ENCODE measurements at regions not wholly inside any gene's neighbourhood (a gene's known extent, or its start where the extent isn't known, plus 50 kb on each side); places are given as distances from the start of the nearest gene placed in this dataset.
A peak's percentile ranks its signal among the peaks of the same experiment; 100 is the strongest.

GRCh38 chr4:187586892-187587291 is 408.7 kb upstream of the ZFP42 start:
- WGBS (ENCODE audit: insufficient coverage), result no CpG with 5 or more reads among the region's 7 CpGs

GRCh38 chr4:187598196-187598595 is 397.4 kb upstream of the ZFP42 start:
- no peak for DNase-seq
- H3K36me3 ChIP-seq (ENCODE audit: control insufficient read depth in 4 of 4, insufficient read depth in 4 of 4, low read length in 3 of 4), result no peaks in the 10 kb centered on the region
- H3K4me1 ChIP-seq (ENCODE audit: control extremely low read depth in 1 of 4, control insufficient read depth in 4 of 4, insufficient read depth in 4 of 4, low read length in 3 of 4), result no peaks in the 10 kb centered on the region
- 95% methylated on average over 3 of the region's 5 CpGs for WGBS (ENCODE audit: insufficient coverage)
- no peak overlapping the region for H3K4me3 ChIP-seq (ENCODE audit: control insufficient read depth in 1 of 7, extremely low read depth in 1 of 7, insufficient read depth in 4 of 7, low read depth in 2 of 7, low read length in 6 of 7)
- ChIA-PET POLR2A (no interaction called here), CTCF (interaction anchor here (1.4 kb wide), 1 partner anchor 9 kb away, joined by 4 read pairs; no protein-coding TSS in a partner anchor)
- no peak overlapping the region for H3K27ac ChIP-seq (ENCODE audit: insufficient read depth in 1 of 2, low read depth in 1 of 2, low read length in 2 of 2, poor library complexity in 1 of 2, severe bottlenecking in 2 of 2)
- no peaks in the 10 kb centered on the region for H3K27me3 ChIP-seq (replicated peaks in 2 of 5; ENCODE audit: control insufficient read depth in 4 of 5, insufficient read depth in 5 of 5, low read length in 4 of 5)
- no peaks in the 10 kb centered on the region for H3K9me3 ChIP-seq (ENCODE audit: control extremely low read depth in 1 of 5, control insufficient read depth in 4 of 5, insufficient read depth in 2 of 5, low read depth in 1 of 5, low read length in 4 of 5)

More at GRCh38 chr4:187586892-187587291, 408.7 kb upstream of the ZFP42 start:
- Histone ChIP-seq H3K27ac (ENCODE audit: insufficient read depth in 1 of 2, low read depth in 1 of 2, low read length in 2 of 2, poor library complexity in 1 of 2, severe bottlenecking in 2 of 2) (no peak overlapping the region), H3K9me3 (ENCODE audit: control extremely low read depth in 1 of 5, control insufficient read depth in 4 of 5, insufficient read depth in 2 of 5, low read depth in 1 of 5, low read length in 4 of 5) (no peaks in the 10 kb centered on the region), H3K4me3 (ENCODE audit: control insufficient read depth in 1 of 7, extremely low read depth in 1 of 7, insufficient read depth in 4 of 7, low read depth in 2 of 7, low read length in 6 of 7) (no peak overlapping the region), H3K27me3 (replicated peaks in 2 of 5; ENCODE audit: control insufficient read depth in 4 of 5, insufficient read depth in 5 of 5, low read length in 4 of 5) (no peaks in the 10 kb centered on the region), H3K36me3 (ENCODE audit: control insufficient read depth in 4 of 4, insufficient read depth in 4 of 4, low read length in 3 of 4) (no peaks in the 10 kb centered on the region), H3K4me1 (ENCODE audit: control extremely low read depth in 1 of 4, control insufficient read depth in 4 of 4, insufficient read depth in 4 of 4, low read length in 3 of 4) (no peaks in the 10 kb centered on the region)
- no peak for DNase-seq
- POLR2A ChIA-PET, result no interaction called here
- CTCF ChIA-PET, result no interaction called here

GRCh38 chr4:187602339-187603092 is 393.1 kb upstream of the ZFP42 start:
- ChIA-PET POLR2A (no interaction called here), CTCF (interaction anchor here (2.1 kb wide), 1 partner anchor 10 kb away, joined by 4 read pairs; no protein-coding TSS in a partner anchor)
- no peak overlapping the region for H3K27ac ChIP-seq (ENCODE audit: insufficient read depth in 1 of 2, low read depth in 1 of 2, low read length in 2 of 2, poor library complexity in 1 of 2, severe bottlenecking in 2 of 2)
- H3K4me3 ChIP-seq (ENCODE audit: control insufficient read depth in 1 of 7, extremely low read depth in 1 of 7, insufficient read depth in 4 of 7, low read depth in 2 of 7, low read length in 6 of 7), result no peak overlapping the region
- H3K27me3 ChIP-seq (replicated peaks in 2 of 5; ENCODE audit: control insufficient read depth in 4 of 5, insufficient read depth in 5 of 5, low read length in 4 of 5), result no peaks in the 10 kb centered on the region
- WGBS (ENCODE audit: insufficient coverage), result 69% methylated on average over 8 of the region's 11 CpGs
- DNase-seq, result no peak
- no peaks in the 10 kb centered on the region for H3K36me3 ChIP-seq (ENCODE audit: control insufficient read depth in 4 of 4, insufficient read depth in 4 of 4, low read length in 3 of 4)
- no peaks in the 10 kb centered on the region for H3K9me3 ChIP-seq (ENCODE audit: control extremely low read depth in 1 of 5, control insufficient read depth in 4 of 5, insufficient read depth in 2 of 5, low read depth in 1 of 5, low read length in 4 of 5)
- no peaks in the 10 kb centered on the region for H3K4me1 ChIP-seq (ENCODE audit: control extremely low read depth in 1 of 4, control insufficient read depth in 4 of 4, insufficient read depth in 4 of 4, low read length in 3 of 4)

- CTCF ChIA-PET, result interaction anchor here (2.1 kb wide), 1 partner anchor 9 kb away, joined by 4 read pairs; no protein-coding TSS in a partner anchor
- POLR2A ChIA-PET, result no interaction called here
- Histone ChIP-seq H3K36me3 (ENCODE audit: control insufficient read depth in 4 of 4, insufficient read depth in 4 of 4, low read length in 3 of 4) (no peaks in the 10 kb centered on the region), H3K27me3 (replicated peaks in 2 of 5; ENCODE audit: control insufficient read depth in 4 of 5, insufficient read depth in 5 of 5, low read length in 4 of 5) (no peaks in the 10 kb centered on the region), H3K27ac (ENCODE audit: insufficient read depth in 1 of 2, low read depth in 1 of 2, low read length in 2 of 2, poor library complexity in 1 of 2, severe bottlenecking in 2 of 2) (no peak overlapping the region), H3K9me3 (ENCODE audit: control extremely low read depth in 1 of 5, control insufficient read depth in 4 of 5, insufficient read depth in 2 of 5, low read depth in 1 of 5, low read length in 4 of 5) (no peaks in the 10 kb centered on the region), H3K4me3 (ENCODE audit: control insufficient read depth in 1 of 7, extremely low read depth in 1 of 7, insufficient read depth in 4 of 7, low read depth in 2 of 7, low read length in 6 of 7) (no peak overlapping the region), H3K4me1 (ENCODE audit: control extremely low read depth in 1 of 4, control insufficient read depth in 4 of 4, insufficient read depth in 4 of 4, low read length in 3 of 4) (no peaks in the 10 kb centered on the region)
- WGBS (ENCODE audit: insufficient coverage), result no CpG with 5 or more reads among the region's 5 CpGs
- no peak for DNase-seq
Measured at GRCh38 chr4:187603093-187604025, 392.2 kb upstream of the ZFP42 start.

- CTCF ChIA-PET, result no interaction called here
- no peak overlapping the region for H3K4me3 ChIP-seq (ENCODE audit: control insufficient read depth in 1 of 7, extremely low read depth in 1 of 7, insufficient read depth in 4 of 7, low read depth in 2 of 7, low read length in 6 of 7)
Measured at GRCh38 chr4:187604984-187605383, 390.6 kb upstream of the ZFP42 start.

GRCh38 chr4:187606581-187606980 is 389.0 kb upstream of the ZFP42 start:
- DNase-seq, result peak; percentile 7 to 40 (median 27)
- H3K27ac ChIP-seq (ENCODE audit: insufficient read depth in 1 of 2, low read depth in 1 of 2, low read length in 2 of 2, poor library complexity in 1 of 2, severe bottlenecking in 2 of 2), result no peak overlapping the region
- no peaks in the 10 kb centered on the region for H3K36me3 ChIP-seq (ENCODE audit: control insufficient read depth in 4 of 4, insufficient read depth in 4 of 4, low read length in 3 of 4)
- H3K4me3 ChIP-seq (ENCODE audit: control insufficient read depth in 1 of 7, extremely low read depth in 1 of 7, insufficient read depth in 4 of 7, low read depth in 2 of 7, low read length in 6 of 7), result no peak overlapping the region
- no peaks in the 10 kb centered on the region for H3K4me1 ChIP-seq (ENCODE audit: control extremely low read depth in 1 of 4, control insufficient read depth in 4 of 4, insufficient read depth in 4 of 4, low read length in 3 of 4)
- no peaks in the 10 kb centered on the region for H3K27me3 ChIP-seq (replicated peaks in 2 of 5; ENCODE audit: control insufficient read depth in 4 of 5, insufficient read depth in 5 of 5, low read length in 4 of 5)
- CTCF ChIA-PET, result interaction anchor here (0.5 to 1.9 kb wide), 3 partner anchors 8 to 1516 kb away, joined by 3 to 4 read pairs (median 4); no protein-coding TSS in a partner anchor
- POLR2A ChIA-PET, result no interaction called here
- no CpG with 5 or more reads among the region's 1 CpG for WGBS (ENCODE audit: insufficient coverage)
- no peaks in the 10 kb centered on the region for H3K9me3 ChIP-seq (ENCODE audit: control extremely low read depth in 1 of 5, control insufficient read depth in 4 of 5, insufficient read depth in 2 of 5, low read depth in 1 of 5, low read length in 4 of 5)

More at GRCh38 chr4:187604984-187605383, 390.6 kb upstream of the ZFP42 start:
- Histone ChIP-seq H3K9me3 (ENCODE audit: control extremely low read depth in 1 of 5, control insufficient read depth in 4 of 5, insufficient read depth in 2 of 5, low read depth in 1 of 5, low read length in 4 of 5) (no peaks in the 10 kb centered on the region), H3K36me3 (ENCODE audit: control insufficient read depth in 4 of 4, insufficient read depth in 4 of 4, low read length in 3 of 4) (no peaks in the 10 kb centered on the region), H3K4me1 (ENCODE audit: control extremely low read depth in 1 of 4, control insufficient read depth in 4 of 4, insufficient read depth in 4 of 4, low read length in 3 of 4) (no peaks in the 10 kb centered on the region), H3K27ac (ENCODE audit: insufficient read depth in 1 of 2, low read depth in 1 of 2, low read length in 2 of 2, poor library complexity in 1 of 2, severe bottlenecking in 2 of 2) (no peak overlapping the region), H3K27me3 (replicated peaks in 2 of 5; ENCODE audit: control insufficient read depth in 4 of 5, insufficient read depth in 5 of 5, low read length in 4 of 5) (no peaks in the 10 kb centered on the region)
- no peak for DNase-seq
- POLR2A ChIA-PET, result no interaction called here
- WGBS (ENCODE audit: insufficient coverage), result 61% methylated on average over 9 of the region's 9 CpGs

- ChIA-PET CTCF (interaction anchor here (1.1 to 1.9 kb wide), 2 partner anchors 9 to 1594 kb away, joined by 4 read pairs; no protein-coding TSS in a partner anchor), POLR2A (no interaction called here)
- Histone ChIP-seq H3K4me1 (ENCODE audit: control extremely low read depth in 1 of 4, control insufficient read depth in 4 of 4, insufficient read depth in 4 of 4, low read length in 3 of 4) (no peaks in the 10 kb centered on the region), H3K4me3 (ENCODE audit: control insufficient read depth in 1 of 7, extremely low read depth in 1 of 7, insufficient read depth in 4 of 7, low read depth in 2 of 7, low read length in 6 of 7) (no peak overlapping the region), H3K36me3 (ENCODE audit: control insufficient read depth in 4 of 4, insufficient read depth in 4 of 4, low read length in 3 of 4) (no peaks in the 10 kb centered on the region), H3K27me3 (replicated peaks in 2 of 5; ENCODE audit: control insufficient read depth in 4 of 5, insufficient read depth in 5 of 5, low read length in 4 of 5) (no peaks in the 10 kb centered on the region), H3K27ac (ENCODE audit: insufficient read depth in 1 of 2, low read depth in 1 of 2, low read length in 2 of 2, poor library complexity in 1 of 2, severe bottlenecking in 2 of 2) (no peak overlapping the region), H3K9me3 (ENCODE audit: control extremely low read depth in 1 of 5, control insufficient read depth in 4 of 5, insufficient read depth in 2 of 5, low read depth in 1 of 5, low read length in 4 of 5) (no peaks in the 10 kb centered on the region)
- no peak for DNase-seq
- no CpG with 5 or more reads among the region's 1 CpG for WGBS (ENCODE audit: insufficient coverage)
Measured at GRCh38 chr4:187608001-187608421, 387.6 kb upstream of the ZFP42 start.
